GM18858 (cell line): ENCODE measurements at regions not wholly inside any gene's neighbourhood (a gene's known extent, or its start where the extent isn't known, plus 50 kb on each side); places are given as distances from the start of the nearest gene placed in this dataset.
"Not testable (repeated sequence)": the region's sequence is repeated elsewhere in the genome, so short reads cannot be mapped to it uniquely, and the experiment has no call there.

Experiments
- ATAC-seq: cut with Tn5 transposase; IDR thresholded peaks from one replicate; pipeline ENCODE4 v1.9.1; 2021; ENCODE audit not compliant: unreplicated experiment

- ATAC-seq, result not testable (repeated sequence)
Measured at GRCh38 chr12:25341877-25342276, 91.1 kb upstream of the KRAS start.

- ATAC-seq, result no peak
Measured at GRCh38 chr12:25337916-25338315, 87.2 kb upstream of the KRAS start.

- ATAC-seq, result peak; percentile 91
Measured at GRCh38 chr12:25332143-25332542, 81.4 kb upstream of the KRAS start.

- no peak for ATAC-seq
Measured at GRCh38 chr12:25328072-25328712, 77.5 kb upstream of the KRAS start.

GRCh38 chr12:25327321-25327720, 76.6 kb upstream of the KRAS start:
- no peak for ATAC-seq

- ATAC-seq, result no peak
Measured at GRCh38 chr12:25326326-25326725, 75.6 kb upstream of the KRAS start.

- ATAC-seq, result no peak
Measured at GRCh38 chr12:25324861-25325260, 74.1 kb upstream of the KRAS start.

- no peak for ATAC-seq
Measured at GRCh38 chr12:25323581-25323982, 72.9 kb upstream of the KRAS start.

GRCh38 chr12:25322918-25323531, 72.3 kb upstream of the KRAS start:
- ATAC-seq, result no peak

- ATAC-seq, result no peak
Measured at GRCh38 chr12:25322351-25322750, 71.6 kb upstream of the KRAS start.

GRCh38 chr12:25321772-25322171, 71.0 kb upstream of the KRAS start:
- ATAC-seq, result no peak

- peak; percentile 66 for ATAC-seq
Measured at GRCh38 chr12:25320123-25321006, 69.6 kb upstream of the KRAS start.

GRCh38 chr12:25319233-25319984, 68.7 kb upstream of the KRAS start:
- peak; percentile 14 for ATAC-seq

- ATAC-seq, result no peak
Measured at GRCh38 chr12:25317553-25317952, 66.8 kb upstream of the KRAS start.

GRCh38 chr12:25315388-25315787, 64.7 kb upstream of the KRAS start:
- no peak for ATAC-seq

- not testable (repeated sequence) for ATAC-seq
Measured at GRCh38 chr12:25313266-25313990, 62.7 kb upstream of the KRAS start.

- no peak for ATAC-seq
Measured at GRCh38 chr12:25311506-25311905, 60.8 kb upstream of the KRAS start.

- ATAC-seq, result not testable (repeated sequence)
Measured at GRCh38 chr12:25310071-25310470, 59.3 kb upstream of the KRAS start.

GRCh38 chr12:25308756-25309155, 58.0 kb upstream of the KRAS start:
- no peak for ATAC-seq

GRCh38 chr12:25307818-25308217, 57.1 kb upstream of the KRAS start:
- no peak for ATAC-seq

GRCh38 chr12:25301798-25302197, 51.1 kb upstream of the KRAS start:
- no peak for ATAC-seq
